ENCODE measurements at regions not wholly inside any gene's neighbourhood (a gene's known extent, or its start where the extent isn't known, plus 50 kb on each side); places are given as distances from the start of the nearest gene placed in this dataset.

- TF ChIP-seq PATZ1 (tag by site-specific recombination; IDR thresholded peaks at IDR 0.05) (no peak), ZNF843 (tag by site-specific recombination; IDR thresholded peaks at IDR 0.05) (no peak), GLI4 (tag by site-specific recombination; IDR thresholded peaks at IDR 0.05) (no peak), TCF7L2 (IDR thresholded peaks at IDR 0.05; ENCODE audit: borderline replicate concordance, low read depth, low read length) (no peak), ZNF335 (tag by site-specific recombination; conservative IDR thresholded peaks at IDR 0.05) (no peak), ZBTB20 (tag by site-specific recombination; IDR thresholded peaks at IDR 0.05) (no peak), ZNF114 (tag by site-specific recombination; IDR thresholded peaks at IDR 0.05) (no peak), ZNF324 (tag by site-specific recombination; IDR thresholded peaks at IDR 0.05) (no peak), SP2 (tag by site-specific recombination; IDR thresholded peaks at IDR 0.05) (no peak)
- TF ChIP-seq, protein P1, sequence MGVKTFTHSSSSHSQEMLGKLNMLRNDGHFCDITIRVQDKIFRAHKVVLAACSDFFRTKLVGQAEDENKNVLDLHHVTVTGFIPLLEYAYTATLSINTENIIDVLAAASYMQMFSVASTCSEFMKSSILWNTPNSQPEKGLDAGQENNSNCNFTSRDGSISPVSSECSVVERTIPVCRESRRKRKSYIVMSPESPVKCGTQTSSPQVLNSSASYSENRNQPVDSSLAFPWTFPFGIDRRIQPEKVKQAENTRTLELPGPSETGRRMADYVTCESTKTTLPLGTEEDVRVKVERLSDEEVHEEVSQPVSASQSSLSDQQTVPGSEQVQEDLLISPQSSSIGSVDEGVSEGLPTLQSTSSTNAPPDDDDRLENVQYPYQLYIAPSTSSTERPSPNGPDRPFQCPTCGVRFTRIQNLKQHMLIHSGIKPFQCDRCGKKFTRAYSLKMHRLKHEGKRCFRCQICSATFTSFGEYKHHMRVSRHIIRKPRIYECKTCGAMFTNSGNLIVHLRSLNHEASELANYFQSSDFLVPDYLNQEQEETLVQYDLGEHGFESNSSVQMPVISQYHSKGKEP (tag by site-specific recombination; IDR thresholded peaks at IDR 0.05): no peak
- TF ChIP-seq, protein P2, sequence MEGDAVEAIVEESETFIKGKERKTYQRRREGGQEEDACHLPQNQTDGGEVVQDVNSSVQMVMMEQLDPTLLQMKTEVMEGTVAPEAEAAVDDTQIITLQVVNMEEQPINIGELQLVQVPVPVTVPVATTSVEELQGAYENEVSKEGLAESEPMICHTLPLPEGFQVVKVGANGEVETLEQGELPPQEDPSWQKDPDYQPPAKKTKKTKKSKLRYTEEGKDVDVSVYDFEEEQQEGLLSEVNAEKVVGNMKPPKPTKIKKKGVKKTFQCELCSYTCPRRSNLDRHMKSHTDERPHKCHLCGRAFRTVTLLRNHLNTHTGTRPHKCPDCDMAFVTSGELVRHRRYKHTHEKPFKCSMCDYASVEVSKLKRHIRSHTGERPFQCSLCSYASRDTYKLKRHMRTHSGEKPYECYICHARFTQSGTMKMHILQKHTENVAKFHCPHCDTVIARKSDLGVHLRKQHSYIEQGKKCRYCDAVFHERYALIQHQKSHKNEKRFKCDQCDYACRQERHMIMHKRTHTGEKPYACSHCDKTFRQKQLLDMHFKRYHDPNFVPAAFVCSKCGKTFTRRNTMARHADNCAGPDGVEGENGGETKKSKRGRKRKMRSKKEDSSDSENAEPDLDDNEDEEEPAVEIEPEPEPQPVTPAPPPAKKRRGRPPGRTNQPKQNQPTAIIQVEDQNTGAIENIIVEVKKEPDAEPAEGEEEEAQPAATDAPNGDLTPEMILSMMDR (tag by site-specific recombination; IDR thresholded peaks at IDR 0.05): no peak
These were observed 152.5 kb downstream of the CCDC34 start for GRCh38 chr11:27210531-27210930.
